HG02938 (cell line): ENCODE measurements at regions not wholly inside any gene's neighbourhood (a gene's known extent, or its start where the extent isn't known, plus 50 kb on each side); places are given as distances from the start of the nearest gene placed in this dataset.

Source experiments
- ATAC-seq: cut with Tn5 transposase; IDR thresholded peaks from one replicate; pipeline ENCODE4 v1.9.1; 2021; ENCODE audit warnings: mild to moderate bottlenecking, moderate library complexity; ENCODE audit not compliant: unreplicated experiment

DNA sequence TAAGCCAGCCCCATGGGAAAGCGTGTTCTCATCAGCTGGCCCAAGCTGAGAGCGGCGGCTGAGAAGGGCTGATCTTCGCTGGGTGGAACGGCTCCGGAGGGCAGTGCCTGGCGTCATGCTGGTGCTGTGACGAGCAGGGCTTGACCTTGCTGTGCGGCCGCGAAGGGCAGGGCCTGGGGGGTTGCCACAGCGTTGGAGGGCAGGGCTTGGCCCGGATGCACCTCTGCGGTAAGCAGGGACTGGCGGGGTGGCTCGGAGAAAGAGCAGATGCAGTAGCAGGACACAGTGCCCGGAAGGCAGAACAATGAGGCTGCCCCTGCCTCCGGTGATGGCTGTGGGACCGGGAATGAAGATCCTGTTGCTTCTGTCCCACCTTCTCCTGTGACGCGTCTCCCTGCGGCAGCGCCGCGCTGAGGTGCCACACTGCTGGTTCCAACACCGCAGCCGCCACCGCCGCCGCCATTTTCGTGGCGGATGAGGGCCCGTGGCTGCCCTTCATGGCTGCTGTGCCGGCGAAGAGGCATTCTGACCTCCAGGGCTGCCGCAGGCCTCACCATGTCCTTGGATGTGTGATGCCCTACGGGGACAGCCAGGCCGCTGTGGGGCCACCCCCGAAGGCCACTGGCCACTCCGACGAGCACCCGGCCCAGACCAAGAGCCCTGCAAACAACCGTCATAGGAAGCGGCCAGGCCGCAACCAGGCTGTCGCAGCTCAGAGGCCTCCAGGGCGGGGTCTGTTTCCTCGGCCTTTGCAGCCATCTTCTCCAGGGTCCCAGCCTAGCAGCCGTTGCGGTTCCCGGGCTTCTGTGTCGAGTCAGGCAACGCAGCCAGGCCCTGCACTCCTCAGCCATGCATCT, 890.5 kb upstream of the CTNND2 start:
- ATAC-seq = no peak

DNA sequence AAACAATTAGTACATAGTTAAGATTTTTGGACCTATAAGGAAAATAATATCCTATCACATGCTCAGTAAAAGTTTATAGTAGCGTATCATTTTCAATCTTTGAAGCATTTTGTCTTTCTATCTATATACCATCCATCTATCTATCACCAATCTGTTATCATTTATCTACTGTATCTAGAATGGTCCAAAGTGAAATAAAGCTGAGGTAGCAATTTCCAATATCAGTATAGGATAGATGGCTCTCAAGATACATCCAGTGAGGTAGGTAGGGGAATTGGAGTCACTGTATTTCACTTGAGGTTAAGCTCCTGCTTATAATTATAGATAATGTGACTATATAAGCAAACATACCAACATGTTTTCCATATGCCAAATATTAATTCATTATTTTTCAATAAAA, 889.1 kb upstream of the CTNND2 start:
- no peak for ATAC-seq

DNA sequence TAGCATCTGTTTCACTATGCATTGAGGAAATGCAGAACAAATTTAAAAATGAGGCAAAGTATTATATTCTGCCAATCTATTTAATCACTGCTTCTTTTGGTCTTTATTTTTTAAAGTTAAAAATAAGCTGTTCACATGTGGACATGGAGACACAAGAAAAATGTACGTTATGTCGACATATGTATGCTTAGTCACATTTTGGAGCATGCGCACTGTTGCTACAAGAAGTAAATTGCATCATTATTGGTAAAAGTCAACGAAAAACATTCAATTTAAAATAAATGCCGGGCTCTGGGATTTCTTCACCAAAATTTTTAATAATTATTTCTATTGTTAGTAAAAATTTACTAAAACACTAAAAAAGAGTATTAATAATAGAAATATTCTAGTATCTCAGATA, 876.3 kb upstream of the CTNND2 start:
- no peak for ATAC-seq

DNA sequence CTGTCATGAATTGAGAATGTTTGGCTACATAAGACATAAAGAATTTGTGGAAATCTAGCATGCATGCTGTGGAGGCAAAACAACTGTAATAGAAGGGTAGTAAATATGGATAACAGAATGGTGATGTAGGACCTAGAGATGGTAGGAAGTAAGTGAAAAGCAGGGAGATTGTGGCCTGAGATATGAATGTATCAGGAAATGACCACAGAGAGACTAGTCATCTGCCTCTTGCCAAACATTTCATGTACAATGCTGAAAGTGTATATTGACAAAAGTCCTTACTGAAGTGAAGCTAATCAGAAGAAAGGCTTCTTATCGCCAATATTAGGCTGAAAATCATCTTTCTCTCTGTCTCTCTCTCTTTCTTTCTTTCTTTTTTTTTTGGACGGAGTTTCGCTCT, 873.1 kb upstream of the CTNND2 start:
- no peak for ATAC-seq

DNA sequence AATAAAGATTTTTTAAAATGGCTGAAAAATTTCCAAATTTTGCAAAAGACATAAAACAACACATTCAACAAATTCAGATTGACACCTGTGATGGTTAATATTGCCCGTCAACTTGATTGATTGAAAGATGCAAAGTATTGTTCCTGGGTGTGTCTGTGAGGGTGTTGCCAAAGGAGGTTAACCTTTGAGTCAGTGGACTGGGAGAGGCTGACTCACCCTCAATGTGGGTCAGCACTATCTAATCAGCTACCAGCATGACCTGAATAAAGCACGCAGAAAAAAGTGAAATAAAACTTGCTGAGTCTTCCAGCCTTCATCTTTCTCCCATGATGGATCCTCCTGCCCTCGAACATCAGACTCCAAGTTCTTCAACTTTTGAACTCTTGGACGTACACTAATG, 868.0 kb upstream of the CTNND2 start:
- no peak for ATAC-seq

DNA sequence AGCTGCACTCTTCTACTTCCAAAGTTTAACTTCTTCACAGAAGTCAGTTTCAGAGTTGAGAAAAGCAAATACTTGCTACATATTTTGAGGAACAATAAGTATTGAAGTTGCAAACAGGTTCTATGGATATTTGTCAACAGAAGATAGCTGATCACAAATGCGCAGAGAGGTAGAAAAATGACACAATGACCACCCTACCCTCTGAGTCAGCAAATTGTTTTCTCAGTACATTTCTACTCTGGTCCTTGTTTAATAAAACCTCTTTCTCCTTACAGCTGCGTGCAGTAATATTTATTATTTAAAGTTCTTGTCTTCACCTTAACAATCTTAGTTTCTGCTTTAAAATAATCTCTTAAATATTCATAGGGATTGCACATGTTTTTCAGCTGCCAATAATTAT, 855.1 kb upstream of the CTNND2 start:
- no peak for ATAC-seq

DNA sequence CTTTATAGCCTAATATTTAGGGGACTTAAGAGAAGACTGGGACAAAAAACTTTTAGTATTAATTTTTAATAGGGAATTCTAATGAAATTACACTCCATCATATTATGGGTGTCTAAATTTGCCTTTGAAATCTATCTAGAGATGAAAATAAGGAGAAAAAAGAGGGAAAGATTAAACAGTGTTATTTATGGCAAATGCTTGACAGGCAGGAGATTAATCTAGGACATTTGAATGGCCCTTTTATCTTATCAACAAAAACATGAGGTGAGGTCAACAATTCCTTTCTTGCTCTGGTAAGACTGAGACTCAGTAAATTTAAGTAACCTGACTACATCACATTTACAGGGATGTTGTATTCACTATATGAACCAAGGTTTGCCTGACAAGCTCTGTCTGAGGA, 852.8 kb upstream of the CTNND2 start:
- ATAC-seq = no peak

DNA sequence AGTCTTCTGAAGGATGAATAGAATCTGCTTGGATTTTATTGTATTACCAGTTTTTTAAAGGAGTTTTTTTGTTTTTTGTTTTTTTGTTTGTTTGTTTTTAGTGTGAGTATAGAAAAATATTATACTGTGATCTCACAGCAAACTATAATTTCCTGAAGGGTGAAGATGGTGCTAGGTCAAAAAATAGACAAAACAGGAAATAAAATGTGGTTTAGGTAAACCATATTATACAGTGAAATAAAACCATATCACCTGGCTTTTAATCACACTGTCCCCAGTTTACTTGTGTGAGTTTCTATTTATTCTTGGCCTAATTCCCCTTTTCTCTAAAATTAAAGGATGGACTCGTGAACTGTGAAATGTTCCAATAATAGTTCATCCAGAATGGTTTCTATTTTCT, 841.3 kb upstream of the CTNND2 start:
- no peak for ATAC-seq

DNA sequence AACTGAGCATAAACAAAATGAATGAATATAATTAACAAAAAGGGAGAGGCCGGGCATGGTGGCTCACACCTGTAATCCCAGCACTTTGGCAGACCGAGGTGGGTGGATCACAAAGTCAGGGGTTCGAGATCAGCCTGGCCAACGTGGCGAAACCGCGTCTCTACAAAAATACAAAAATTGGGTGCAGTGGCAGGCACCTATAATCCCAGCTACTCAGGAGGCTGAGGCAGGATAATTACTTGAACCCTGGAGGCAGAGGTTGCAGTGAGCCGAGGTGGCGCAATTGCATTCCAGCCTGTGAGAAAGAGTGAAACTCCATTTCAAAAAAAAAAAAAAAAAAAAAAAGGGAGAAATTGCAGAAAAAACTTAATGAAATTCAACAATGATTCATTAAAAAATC, 839.3 kb upstream of the CTNND2 start:
- no peak for ATAC-seq

DNA sequence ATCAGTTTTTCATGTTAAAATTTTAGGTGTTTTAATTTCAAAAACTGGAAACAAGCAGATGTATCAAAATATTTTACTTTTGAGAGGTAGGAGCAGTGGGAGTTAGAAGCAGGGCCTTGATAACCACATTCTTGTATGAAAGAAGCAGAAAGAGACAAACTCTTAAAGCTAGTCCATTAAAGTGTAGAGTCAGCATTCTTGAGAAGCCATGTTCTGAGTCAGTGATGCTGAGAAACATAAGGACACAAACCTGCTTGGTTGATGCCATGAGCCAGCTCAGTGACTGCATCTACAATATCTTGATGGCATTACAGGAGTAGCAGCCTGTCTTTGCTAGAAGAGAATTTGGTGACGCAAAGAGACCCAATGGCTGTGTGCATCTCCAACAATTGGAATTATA, 826.1 kb upstream of the CTNND2 start:
- no peak for ATAC-seq

DNA sequence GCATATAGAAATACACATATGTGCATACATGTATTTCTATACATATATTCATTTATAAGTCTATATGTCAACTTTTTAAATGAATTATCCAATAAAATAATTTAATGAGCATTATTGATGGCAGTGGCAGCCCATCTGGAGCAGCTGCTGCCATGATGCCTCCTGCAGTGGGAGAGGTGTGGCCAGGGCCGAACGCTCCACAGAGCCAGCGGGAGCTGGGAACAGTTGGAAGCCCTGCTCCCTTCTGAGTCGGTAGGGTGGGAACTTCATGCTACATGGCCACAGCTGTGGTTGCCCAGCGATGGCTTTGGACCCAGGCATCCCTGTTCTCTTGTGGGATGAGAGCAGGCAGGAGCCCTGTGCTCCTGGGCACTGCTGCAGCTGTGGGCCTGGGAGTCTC, 812.4 kb upstream of the CTNND2 start:
- no peak for ATAC-seq

DNA sequence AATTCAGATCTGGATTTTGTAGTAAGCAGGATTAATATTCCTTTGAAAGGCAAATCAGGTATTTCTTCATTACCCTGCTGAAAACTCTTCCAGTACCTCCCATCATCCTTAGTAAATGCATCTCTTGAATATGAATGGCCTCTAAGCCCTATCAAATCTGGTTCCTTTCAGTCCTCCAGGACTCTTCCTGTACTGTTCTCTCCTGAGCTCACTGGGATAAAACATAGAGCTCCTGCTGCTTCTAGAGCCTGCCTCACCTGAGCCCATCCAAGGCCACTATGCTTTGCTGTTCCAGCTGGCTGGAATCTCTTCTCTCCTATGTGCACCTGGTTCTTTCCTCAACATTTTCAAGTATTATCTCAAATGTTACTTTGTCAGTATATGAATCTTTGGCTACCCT, 803.3 kb upstream of the CTNND2 start:
- no peak for ATAC-seq

DNA sequence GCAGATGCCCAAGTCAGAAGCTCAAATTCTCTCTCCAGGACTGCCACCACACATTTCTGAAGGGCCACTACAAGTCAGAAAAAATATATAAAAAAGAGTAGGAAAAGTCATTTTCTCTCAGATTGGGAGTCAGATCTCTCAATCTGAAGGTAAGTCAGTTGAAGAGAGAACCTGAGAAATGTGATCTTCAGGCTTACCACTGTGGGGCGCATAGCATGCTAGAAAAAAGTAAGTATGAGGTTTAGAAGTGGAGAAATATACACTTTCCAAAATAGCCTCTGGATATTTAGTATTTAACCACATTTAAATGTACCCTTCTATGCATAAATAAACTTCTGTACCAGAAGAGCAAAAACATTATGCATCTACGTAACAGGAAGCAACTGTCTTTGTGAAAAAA, 800.7 kb upstream of the CTNND2 start:
- ATAC-seq = no peak

DNA sequence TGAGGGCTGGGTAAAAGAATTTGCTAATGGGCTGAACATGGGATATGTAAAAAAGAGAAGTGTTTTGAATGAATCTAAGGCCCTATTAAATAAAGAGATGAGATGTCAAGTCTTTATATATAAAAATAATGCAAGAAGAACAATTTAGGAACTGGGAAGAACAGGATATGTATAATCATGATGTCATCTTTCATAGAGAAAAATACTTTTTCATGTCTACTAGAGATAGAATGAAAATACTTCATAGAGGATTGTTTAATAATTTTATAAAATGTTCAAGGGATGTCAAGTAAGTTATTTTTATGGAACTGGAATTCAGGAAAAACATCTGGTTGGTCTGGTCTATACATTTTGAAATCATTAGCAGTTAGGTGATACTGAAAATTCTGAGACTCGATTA, 799.0 kb upstream of the CTNND2 start:
- no peak for ATAC-seq

DNA sequence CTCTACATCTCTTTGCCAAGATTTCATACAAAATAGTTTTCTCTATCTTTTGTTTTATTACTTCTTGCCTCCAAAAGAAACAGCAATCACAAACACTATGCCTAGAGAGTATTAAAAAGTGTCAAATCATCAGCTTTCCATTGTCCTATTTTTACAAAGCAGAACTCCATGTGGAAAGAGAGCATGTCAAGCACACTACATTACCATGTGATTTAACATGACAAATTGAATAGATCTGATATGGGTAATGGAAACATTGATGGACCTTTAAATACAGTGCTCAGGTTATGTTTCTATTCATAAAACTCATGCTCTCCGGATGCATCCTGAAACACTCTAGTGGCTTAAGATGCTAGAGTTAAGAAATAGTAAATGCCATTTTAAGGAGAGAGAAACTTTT, 791.4 kb upstream of the CTNND2 start:
- no peak for ATAC-seq

DNA sequence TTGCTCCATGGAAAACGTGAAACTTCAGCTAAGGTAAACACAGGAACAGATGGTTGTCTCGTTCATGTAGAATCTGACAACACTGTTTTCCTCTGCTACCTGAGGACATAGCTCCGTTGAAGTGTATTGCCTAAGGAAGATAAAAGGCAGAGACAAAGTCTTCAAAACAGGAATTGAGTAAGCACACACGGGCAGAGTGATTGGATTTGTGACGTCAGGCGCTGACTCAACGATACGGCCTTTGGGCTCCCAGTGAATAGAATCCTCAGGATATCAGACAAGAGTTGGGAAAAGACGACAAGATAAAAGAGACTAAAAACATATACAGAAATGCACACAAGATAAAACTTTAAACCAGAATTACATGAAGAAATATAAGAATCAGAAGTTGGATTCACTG, 787.1 kb upstream of the CTNND2 start:
- no peak for ATAC-seq

DNA sequence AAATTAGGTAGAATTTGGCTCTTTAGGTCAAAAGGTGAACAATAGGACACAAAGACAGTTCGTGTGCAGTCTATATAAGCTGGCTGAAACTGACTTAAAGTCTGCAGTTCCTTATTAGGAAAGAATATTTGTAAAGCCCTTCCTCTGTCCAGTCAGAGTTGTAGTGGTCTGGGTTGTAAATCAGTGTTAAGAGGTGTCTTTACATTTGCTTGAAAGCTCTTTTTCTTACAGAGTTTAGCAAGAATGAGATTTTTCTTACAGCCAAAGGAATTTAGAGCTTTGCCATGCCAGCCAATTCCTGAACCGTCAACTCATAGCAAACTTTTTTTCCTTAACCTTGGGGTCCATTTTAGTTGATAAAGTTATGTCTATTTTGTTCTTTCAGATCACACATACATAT, 786.1 kb upstream of the CTNND2 start:
- ATAC-seq = no peak

DNA sequence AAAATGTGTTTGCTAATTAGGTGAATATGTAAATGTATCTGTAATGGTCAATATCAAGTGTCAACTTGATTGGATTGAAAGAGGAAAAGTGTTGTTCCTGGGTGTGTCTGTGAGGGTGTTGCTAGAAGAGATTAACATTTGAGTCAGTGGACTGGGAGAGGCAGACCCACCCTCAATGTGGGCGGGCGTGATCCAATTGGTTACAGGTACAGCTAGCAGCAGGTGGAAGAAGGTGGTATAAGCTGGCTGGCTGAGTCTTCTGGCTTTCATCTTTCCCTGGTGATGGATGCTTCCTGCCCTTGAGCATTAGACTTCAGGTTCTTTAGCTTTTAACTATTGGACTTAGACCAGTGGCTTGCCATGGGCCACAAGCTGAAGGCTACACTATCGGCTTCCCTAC, 779.0 kb upstream of the CTNND2 start:
- no peak for ATAC-seq

DNA sequence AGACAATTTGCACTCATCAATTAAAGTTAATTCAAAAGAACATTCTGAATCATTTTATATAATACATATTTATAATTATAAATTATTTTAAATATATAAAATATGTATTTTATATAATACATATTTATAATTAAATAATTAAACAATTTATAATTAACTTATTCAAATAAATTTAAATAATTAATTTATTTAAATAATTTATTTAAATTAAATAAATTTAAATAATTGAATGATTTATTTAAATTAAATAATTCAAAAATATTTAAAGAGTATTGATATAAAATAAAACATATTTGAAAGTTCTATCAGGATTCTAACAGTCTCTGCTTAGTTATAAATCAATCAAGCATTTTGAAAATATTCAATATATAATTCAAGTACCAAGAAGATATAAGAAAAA, 775.5 kb upstream of the CTNND2 start:
- ATAC-seq = no peak

DNA sequence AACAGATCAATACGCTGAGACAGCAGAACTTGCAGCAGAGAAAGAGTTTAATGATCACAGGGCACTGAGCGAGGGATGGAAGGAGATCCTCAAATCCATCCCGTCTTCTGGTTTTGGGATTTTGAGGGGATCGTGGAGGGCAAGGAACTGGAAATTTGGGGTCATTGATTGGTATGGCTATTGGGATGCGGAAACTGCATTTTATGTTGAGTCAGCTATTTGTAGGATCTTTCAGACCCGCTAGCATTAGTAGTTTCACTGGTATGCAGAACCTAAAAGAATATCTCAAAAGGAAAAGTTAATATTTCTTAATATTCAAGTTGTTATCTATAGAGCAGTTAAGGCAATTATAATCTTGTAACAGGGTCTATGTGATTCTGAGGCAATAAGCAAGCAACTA, 771.7 kb upstream of the CTNND2 start:
- no peak for ATAC-seq

DNA sequence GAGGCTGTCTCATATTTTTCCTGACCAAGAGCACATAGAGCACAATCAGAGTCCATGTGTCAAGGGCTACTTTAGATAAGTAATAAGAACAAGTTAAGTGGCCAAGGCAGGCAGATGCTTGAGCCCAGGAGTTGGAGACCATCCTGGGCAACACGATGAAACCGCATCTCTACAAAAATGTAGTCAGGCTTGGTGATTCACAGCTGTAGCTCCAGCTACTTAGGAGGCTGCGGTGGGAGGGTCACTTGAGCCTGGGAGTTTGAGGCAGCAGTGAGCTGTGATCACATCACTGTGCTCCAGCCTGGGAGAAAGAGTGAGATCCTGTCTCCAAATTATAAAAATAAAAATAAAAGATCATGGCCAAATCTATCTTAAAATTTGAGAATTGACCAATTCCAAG, 767.9 kb upstream of the CTNND2 start:
- ATAC-seq = no peak

DNA sequence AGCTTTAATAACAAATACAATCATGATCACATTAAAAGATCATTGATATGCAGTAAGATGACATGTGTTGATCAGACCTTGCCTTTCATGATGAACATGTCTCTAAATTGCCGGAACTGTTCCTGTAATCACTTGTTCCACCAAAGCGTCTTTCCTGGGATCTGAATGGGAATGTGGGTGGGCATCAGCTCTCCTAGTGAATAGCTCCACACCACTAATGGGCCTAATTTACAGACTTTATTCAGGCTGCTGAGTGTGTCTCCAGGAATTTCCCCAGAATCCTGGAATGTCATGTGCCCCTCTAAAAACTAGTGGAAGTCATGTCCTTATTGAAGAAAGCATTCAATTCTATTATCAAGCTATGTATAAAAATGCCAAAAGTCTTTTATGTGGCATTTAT, 765.1 kb upstream of the CTNND2 start:
- ATAC-seq = no peak

DNA sequence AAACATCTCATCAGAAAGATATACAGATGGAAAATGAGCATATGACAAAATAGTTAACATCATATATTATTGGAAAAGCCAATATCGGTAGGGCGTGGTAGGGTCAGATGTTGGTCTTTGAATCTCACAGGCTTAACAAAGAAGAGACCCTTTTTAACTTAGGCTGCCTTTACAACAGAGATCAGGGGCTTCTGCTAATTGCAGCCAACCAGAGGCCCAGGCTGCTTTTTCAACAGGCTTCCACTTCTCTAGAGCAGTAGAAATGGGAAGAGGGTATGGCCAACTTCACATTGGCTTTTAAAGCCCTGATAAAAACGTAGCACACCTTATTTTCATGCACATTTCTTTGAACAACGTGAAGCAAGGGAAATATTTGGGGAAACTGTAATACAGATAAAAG, 764.3 kb upstream of the CTNND2 start:
- no peak for ATAC-seq
